ENCODE measurements at regions not wholly inside any gene's neighbourhood (a gene's known extent, or its start where the extent isn't known, plus 50 kb on each side); places are given as distances from the start of the nearest gene placed in this dataset.

DNA sequence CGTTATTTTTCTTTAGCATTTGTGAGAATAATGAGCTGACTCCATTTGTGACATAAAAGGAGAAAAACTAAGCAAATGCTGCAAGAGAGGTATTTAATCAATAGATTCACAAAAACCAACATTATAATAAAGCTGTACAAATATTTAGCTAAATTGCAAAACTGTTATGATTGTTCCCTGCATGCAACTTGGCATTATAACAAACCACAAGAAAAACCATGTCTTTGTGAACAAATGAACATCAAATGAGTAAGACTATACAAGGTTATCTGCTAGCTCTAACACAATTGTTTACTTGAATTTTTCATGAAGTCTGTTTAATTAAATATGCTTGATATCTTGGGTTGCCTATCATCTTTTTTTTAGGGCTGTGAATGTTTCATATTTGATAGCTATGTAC lies 50.8 kb upstream of the PPP1R9A start:
- TF ChIP-seq, protein P1, sequence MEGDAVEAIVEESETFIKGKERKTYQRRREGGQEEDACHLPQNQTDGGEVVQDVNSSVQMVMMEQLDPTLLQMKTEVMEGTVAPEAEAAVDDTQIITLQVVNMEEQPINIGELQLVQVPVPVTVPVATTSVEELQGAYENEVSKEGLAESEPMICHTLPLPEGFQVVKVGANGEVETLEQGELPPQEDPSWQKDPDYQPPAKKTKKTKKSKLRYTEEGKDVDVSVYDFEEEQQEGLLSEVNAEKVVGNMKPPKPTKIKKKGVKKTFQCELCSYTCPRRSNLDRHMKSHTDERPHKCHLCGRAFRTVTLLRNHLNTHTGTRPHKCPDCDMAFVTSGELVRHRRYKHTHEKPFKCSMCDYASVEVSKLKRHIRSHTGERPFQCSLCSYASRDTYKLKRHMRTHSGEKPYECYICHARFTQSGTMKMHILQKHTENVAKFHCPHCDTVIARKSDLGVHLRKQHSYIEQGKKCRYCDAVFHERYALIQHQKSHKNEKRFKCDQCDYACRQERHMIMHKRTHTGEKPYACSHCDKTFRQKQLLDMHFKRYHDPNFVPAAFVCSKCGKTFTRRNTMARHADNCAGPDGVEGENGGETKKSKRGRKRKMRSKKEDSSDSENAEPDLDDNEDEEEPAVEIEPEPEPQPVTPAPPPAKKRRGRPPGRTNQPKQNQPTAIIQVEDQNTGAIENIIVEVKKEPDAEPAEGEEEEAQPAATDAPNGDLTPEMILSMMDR (conservative IDR thresholded peaks at IDR 0.05; ENCODE audit: low read depth in 2 of 2), result no peak
- TF ChIP-seq JUNB (IDR thresholded peaks at IDR 0.05; ENCODE audit: unreplicated experiment) (no peak), EZH2 (IDR thresholded peaks at IDR 0.05; ENCODE audit: low read depth, unreplicated experiment) (no peak), POLR2AphosphoS5 (IDR thresholded peaks at IDR 0.05; ENCODE audit: low read depth) (no peak), ZNF114 (CRISPR knock-in tag; IDR thresholded peaks at IDR 0.05) (no peak), CREB1 (CRISPR knock-in tag; IDR thresholded peaks at IDR 0.05; ENCODE audit: low read depth) (no peak)
